ENCODE measurements at regions not wholly inside any gene's neighbourhood (a gene's known extent, or its start where the extent isn't known, plus 50 kb on each side); places are given as distances from the start of the nearest gene placed in this dataset.

DNA sequence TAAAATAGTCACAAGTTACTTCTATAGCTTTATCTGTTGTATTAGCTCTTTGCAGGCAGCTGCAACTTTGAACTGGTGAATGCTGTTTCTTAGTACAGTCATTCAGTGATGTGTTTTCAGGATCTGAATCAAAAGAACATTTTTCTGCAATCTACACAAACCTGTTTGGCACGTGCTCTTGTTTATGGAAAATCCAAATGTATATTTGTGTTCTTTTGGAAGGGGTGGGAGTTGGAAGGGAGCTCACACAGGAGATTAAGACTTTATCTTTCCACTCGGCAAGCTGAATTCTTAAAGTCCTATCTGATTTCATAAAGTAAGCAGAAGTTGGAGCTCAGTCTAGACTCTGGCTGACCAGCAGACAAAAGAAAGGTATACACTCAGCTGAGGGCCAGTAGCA, 300.2 kb downstream of the MAP2K6 start:
- TF ChIP-seq KAT7 (CRISPR knock-in tag; IDR thresholded peaks at IDR 0.05; ENCODE audit: borderline replicate concordance) (no peak), TAF1 (IDR thresholded peaks at IDR 0.05; ENCODE audit: control insufficient read depth, extremely low read depth, insufficient read depth, low read length, severe bottlenecking) (no peak), SREBF2 (CRISPR knock-in tag; IDR thresholded peaks at IDR 0.05) (no peak), NFATC3 (IDR thresholded peaks at IDR 0.05) (no peak), FOXK2 (conservative IDR thresholded peaks at IDR 0.05 in 1 of 2, IDR thresholded peaks at IDR 0.05 in 1 of 2; ENCODE audit: low read depth in 2 of 2) (no peak), ZBED1 (IDR thresholded peaks at IDR 0.05) (no peak)

Data from K562 (cell line).